HCT116 (cell line): ENCODE measurements at regions not wholly inside any gene's neighbourhood (a gene's known extent, or its start where the extent isn't known, plus 50 kb on each side); places are given as distances from the start of the nearest gene placed in this dataset.
"Not testable (repeated sequence)": the region's sequence is repeated elsewhere in the genome, so short reads cannot be mapped to it uniquely, and the experiment has no call there.

Experiments
- ATAC-seq: fragments of 200-7000 bp; cut with Tn5 transposase; 2 replicates; pipeline ENCODE4 v1.9.1; 2020; ENCODE audit warnings: mild to moderate bottlenecking, moderate library complexity
- BruUV-seq: library from RNA; stranded (reverse); fragments of 400-500 nt; replicated peaks from 2 replicates; lab custom pipeline; 2021; lab: Mats Ljungman, UMichigan
- CTCF ChIA-PET: fragments of 300-600 bp; sonication (Branson Sonifier 250); formaldehyde crosslinking; loops from one replicate; lab custom pipeline; 2021; ENCODE audit warnings: antibody characterized with exemption; lab: Charles Lee
- POLR2A ChIA-PET: fragments of 300-600, 350-600 bp; sonication (Branson Sonifier 250); formaldehyde crosslinking; loops from one replicate; lab custom pipeline; 2021; ENCODE audit warnings: antibody characterized with exemption; lab: Charles Lee
- RAD21 ChIA-PET, 2 experiments: fragments of 300-600 bp; sonication (Branson Sonifier 250); formaldehyde crosslinking; loops; one replicate each; lab custom pipeline; 2023; ENCODE audit warnings: low total read pairs in 2 of 2; ENCODE audit not compliant: uncharacterized antibody in 2 of 2, unreplicated experiment in 2 of 2, low non-redundant PET in 1 of 2; lab: Charles Lee
- DNase-seq: peaks from one replicate; pipeline ENCODE4 v3.0.0-alpha.2; 2010; ENCODE audit warnings: low read depth, low spot score
- H2AFZ ChIP-seq: fragments of 200-600 bp; shearing (Covaris generic), sonication (generic); 2 replicates; pipeline ENCODE4 v1.6.1; 2017; ENCODE audit warnings: low read depth, mixed run types, mixed read lengths, antibody characterized with exemption, low read length; ENCODE audit not compliant: poor library complexity, severe bottlenecking
- H3K27ac ChIP-seq: 2 replicates; pipeline ENCODE4 v1.5.1; 2012; ENCODE audit warnings: low read depth, low read length
- H3K27me3 ChIP-seq: fragments of 200-600 bp; sonication (generic); 2 replicates; pipeline ENCODE4 v1.6.1; 2016; ENCODE audit warnings: mixed run types, low read length, mixed read lengths; ENCODE audit not compliant: insufficient read depth
- H3K36me3 ChIP-seq, 2 experiments: fragments of 200-500 bp in 1 of 2; fragments of 200-600 bp in 1 of 2; sonication (Bioruptor generic) in 1 of 2; sonication (generic) in 1 of 2; 2 replicates each; pipeline versions ENCODE4 v1.5.1 to v1.6.1; 2014 to 2016; ENCODE audit warnings: low read length in 2 of 2, inconsistent platforms in 1 of 2, mixed read lengths in 1 of 2, mixed run types in 1 of 2; ENCODE audit not compliant: insufficient read depth in 2 of 2, control insufficient read depth in 1 of 2
- H3K4me1 ChIP-seq, 2 experiments: fragments of 200-600 bp in 1 of 2; sonication (generic) in 1 of 2; 2 replicates each; pipeline versions ENCODE4 v1.5.1 to v1.6.1; 2012 to 2017; ENCODE audit warnings: low read length in 2 of 2, inconsistent platforms in 1 of 2, mild to moderate bottlenecking in 1 of 2, mixed read lengths in 1 of 2, mixed run types in 1 of 2, moderate library complexity in 1 of 2; ENCODE audit not compliant: insufficient read depth in 2 of 2, control insufficient read depth in 1 of 2
- H3K4me2 ChIP-seq: fragments of 200-600 bp; sonication (generic); 2 replicates; pipeline ENCODE4 v1.6.1; 2017; ENCODE audit warnings: mixed run types, low read length, mixed read lengths
- H3K4me3 ChIP-seq, 2 experiments: fragments of 200-600 bp in 1 of 2; sonication (generic) in 1 of 2; replicated peaks in 1 of 2; 2 replicates each; pipeline ENCODE4 v1.5.1; 2011 to 2016; ENCODE audit warnings: low read length in 2 of 2, control low read depth in 1 of 2, low read depth in 1 of 2, mild to moderate bottlenecking in 1 of 2, mixed read lengths in 1 of 2, mixed run types in 1 of 2
- H3K79me2 ChIP-seq: fragments of 200-600 bp; sonication (generic); 2 replicates; pipeline ENCODE4 v1.6.1; 2017; ENCODE audit warnings: mild to moderate bottlenecking, mixed run types, low read length, moderate library complexity, mixed read lengths; ENCODE audit not compliant: insufficient read depth
- H3K9ac ChIP-seq: fragments of 200-600 bp; sonication (generic); 2 replicates; pipeline ENCODE4 v1.6.1; 2016; ENCODE audit warnings: low read length, mixed read lengths
- H3K9me2 ChIP-seq: fragments of 200-600 bp; sonication (generic), shearing (Covaris generic); 2 replicates; pipeline ENCODE4 v1.6.1; 2017; ENCODE audit warnings: mixed run types, mild to moderate bottlenecking, moderate library complexity; ENCODE audit not compliant: insufficient read depth
- H3K9me3 ChIP-seq, 2 experiments: fragments of 200-500 bp in 1 of 2; fragments of 200-600 bp in 1 of 2; sonication (Bioruptor generic) in 1 of 2; sonication (generic) in 1 of 2; 2 replicates each; pipeline ENCODE4 v1.6.1; 2014 to 2017; ENCODE audit warnings: low read length in 2 of 2, mixed read lengths in 2 of 2, inconsistent platforms in 1 of 2, low read depth in 1 of 2, mild to moderate bottlenecking in 1 of 2, mixed run types in 1 of 2, moderate library complexity in 1 of 2; ENCODE audit not compliant: control insufficient read depth in 1 of 2, insufficient read depth in 1 of 2
- H4K20me1 ChIP-seq: fragments of 200-600 bp; sonication (generic), shearing (Covaris generic); 2 replicates; pipeline ENCODE4 v1.6.1; 2017; ENCODE audit warnings: mixed run types, mild to moderate bottlenecking, moderate library complexity; ENCODE audit not compliant: insufficient read depth
- CBX3 ChIP-seq: IDR thresholded peaks from 2 replicates; pipeline ENCODE4 v1.6.1; 2012; ENCODE audit warnings: low read depth
- CTCF ChIP-seq, 3 experiments: fragments of 200-600 bp in 1 of 3; sonication (generic) in 1 of 3; IDR thresholded peaks in 2 of 3; conservative IDR thresholded peaks in 1 of 3; 2 replicates each; pipeline ENCODE4 v1.5.1; 2012 to 2017; ENCODE audit warnings: low read depth in 2 of 3, low read length in 2 of 3, antibody characterized with exemption in 1 of 3, borderline replicate concordance in 1 of 3, control low read depth in 1 of 3, mild to moderate bottlenecking in 1 of 3, mixed read lengths in 1 of 3, mixed run types in 1 of 3, moderate library complexity in 1 of 3; ENCODE audit not compliant: insufficient read depth in 1 of 3
- ELF1 ChIP-seq: IDR thresholded peaks from 2 replicates; pipeline ENCODE4 v1.6.1; 2012; ENCODE audit warnings: low read depth, borderline replicate concordance
- intact Hi-C: fragments of 100-400 bp; cut with micrococcal nuclease; formaldehyde crosslinking; loops from 2 replicates; pipeline ENCODE4 v1.10.0; 2022

GRCh38 chr3:75914741-75915140, 129.4 kb upstream of the ZNF717 start:
- H3K27ac ChIP-seq, H3K4me2 ChIP-seq, BruUV-seq, H3K79me2 ChIP-seq, POLR2A ChIA-PET, H3K9ac ChIP-seq, DNase-seq, H2AFZ ChIP-seq, H3K27me3 ChIP-seq, H3K36me3 ChIP-seq, intact Hi-C loops, H3K9me2 ChIP-seq, H3K4me1 ChIP-seq, H3K9me3 ChIP-seq, CTCF ChIA-PET, H3K4me3 ChIP-seq, ATAC-seq, H4K20me1 ChIP-seq, RAD21 ChIA-PET: not testable (repeated sequence)

- no peak overlapping the region for H3K27ac ChIP-seq
- no peak for DNase-seq
- no TSS peak for BruUV-seq
- H4K20me1 ChIP-seq = no peaks in the 10 kb centered on the region
- no peak overlapping the region for H3K4me3 ChIP-seq
- ChIA-PET RAD21 (no interaction called here), CTCF (no interaction called here)
- H2AFZ ChIP-seq = no peak overlapping the region
- no peaks in the 10 kb centered on the region for H3K79me2 ChIP-seq
- no peaks in the 10 kb centered on the region for H3K9me3 ChIP-seq
- TF ChIP-seq CBX3 = no peak
- TF ChIP-seq CTCF (IDR thresholded peaks at IDR 0.05 in 2 of 3, conservative IDR thresholded peaks at IDR 0.05 in 1 of 3; ENCODE audit: borderline replicate concordance in 1 of 3, insufficient read depth in 1 of 3, low read depth in 2 of 3, low read length in 2 of 3) = no peak
- no peak for TF ChIP-seq ELF1
- TF ChIP-seq, all 23 proteins: peak for 0
- Histone ChIP-seq H3K9ac (no peak overlapping the region), H3K9me2 (no peaks in the 10 kb centered on the region), H3K4me2 (no peak overlapping the region), H3K36me3 (no peaks in the 10 kb centered on the region), H3K4me1 (no peaks in the 10 kb centered on the region), H3K27me3 (no peaks in the 10 kb centered on the region)
- POLR2A ChIA-PET = no interaction called here
- ATAC-seq = no peak
- intact Hi-C loops = no loop called here
Observed at GRCh38 chr3:75938921-75939320, 153.6 kb upstream of the ZNF717 start.
